Activated CD8-positive, alpha-beta memory T cell treated with anti-CD3 and anti-CD28 coated beads for 36 hours (primary cell): ENCODE measurements at regions not wholly inside any gene's neighbourhood (a gene's known extent, or its start where the extent isn't known, plus 50 kb on each side); places are given as distances from the start of the nearest gene placed in this dataset.

Source experiments
- CTCF ChIA-PET: fragments of 350-600 bp; sonication (Branson Sonifier 250); formaldehyde crosslinking; loops from one replicate; lab custom pipeline; 2021; ENCODE audit warnings: antibody characterized with exemption; lab: Charles Lee
- POLR2A ChIA-PET: fragments of 350-600 bp; sonication (Branson Sonifier 250); formaldehyde crosslinking; loops from one replicate; lab custom pipeline; 2021; ENCODE audit warnings: antibody characterized with exemption; lab: Charles Lee

- POLR2A ChIA-PET = no interaction called here
Measured at GRCh38 chr16:73383195-73383987, 335.5 kb upstream of the ZFHX3 start.

GRCh38 chr16:73378471-73378870 lies 330.5 kb upstream of the ZFHX3 start:
- ChIA-PET POLR2A (no interaction called here), CTCF (interaction anchor here (0.6 kb wide), 1 partner anchor 633 kb away, joined by 3 read pairs; no protein-coding TSS in a partner anchor)

More at GRCh38 chr16:73383195-73383987, 335.5 kb upstream of the ZFHX3 start:
- CTCF ChIA-PET = no interaction called here

- ChIA-PET CTCF (no interaction called here), POLR2A (no interaction called here)
Measured at GRCh38 chr16:73371584-73372319, 323.8 kb upstream of the ZFHX3 start.

GRCh38 chr16:73369851-73370250 lies 321.9 kb upstream of the ZFHX3 start:
- CTCF ChIA-PET = no interaction called here
- POLR2A ChIA-PET = no interaction called here

- CTCF ChIA-PET = no interaction called here
Measured at GRCh38 chr16:73368715-73369114, 320.8 kb upstream of the ZFHX3 start.

GRCh38 chr16:73365016-73365551 lies 317.2 kb upstream of the ZFHX3 start:
- ChIA-PET CTCF (no interaction called here), POLR2A (no interaction called here)

More at GRCh38 chr16:73368715-73369114, 320.8 kb upstream of the ZFHX3 start:
- POLR2A ChIA-PET = no interaction called here

- ChIA-PET CTCF (no interaction called here), POLR2A (no interaction called here)
Measured at GRCh38 chr16:73364413-73364812, 316.5 kb upstream of the ZFHX3 start.

GRCh38 chr16:73361061-73361460 lies 313.1 kb upstream of the ZFHX3 start:
- CTCF ChIA-PET = no interaction called here
- POLR2A ChIA-PET = no interaction called here

- ChIA-PET POLR2A (no interaction called here), CTCF (interaction anchor here (0.5 kb wide), 1 partner anchor 88 kb away, joined by 3 read pairs; no protein-coding TSS in a partner anchor)
Measured at GRCh38 chr16:73356401-73357079, 308.6 kb upstream of the ZFHX3 start.

- POLR2A ChIA-PET = no interaction called here
- CTCF ChIA-PET = no interaction called here
Measured at GRCh38 chr16:73355981-73356380, 308.1 kb upstream of the ZFHX3 start.

- CTCF ChIA-PET = no interaction called here
- POLR2A ChIA-PET = no interaction called here
Measured at GRCh38 chr16:73354434-73354833, 306.5 kb upstream of the ZFHX3 start.

- POLR2A ChIA-PET = no interaction called here
- CTCF ChIA-PET = no interaction called here
Measured at GRCh38 chr16:73350707-73351452, 303.0 kb upstream of the ZFHX3 start.

- POLR2A ChIA-PET = no interaction called here
- CTCF ChIA-PET = no interaction called here
Measured at GRCh38 chr16:73347500-73348375, 299.8 kb upstream of the ZFHX3 start.

- CTCF ChIA-PET = no interaction called here
- POLR2A ChIA-PET = no interaction called here
Measured at GRCh38 chr16:73339821-73340220, 291.9 kb upstream of the ZFHX3 start.

GRCh38 chr16:73337373-73338296 lies 289.7 kb upstream of the ZFHX3 start:
- POLR2A ChIA-PET = no interaction called here
- CTCF ChIA-PET = no interaction called here

GRCh38 chr16:73329358-73330286 lies 281.7 kb upstream of the ZFHX3 start:
- CTCF ChIA-PET = no interaction called here
- POLR2A ChIA-PET = no interaction called here
